ENCODE measurements at regions not wholly inside any gene's neighbourhood (a gene's known extent, or its start where the extent isn't known, plus 50 kb on each side); places are given as distances from the start of the nearest gene placed in this dataset.

DNA sequence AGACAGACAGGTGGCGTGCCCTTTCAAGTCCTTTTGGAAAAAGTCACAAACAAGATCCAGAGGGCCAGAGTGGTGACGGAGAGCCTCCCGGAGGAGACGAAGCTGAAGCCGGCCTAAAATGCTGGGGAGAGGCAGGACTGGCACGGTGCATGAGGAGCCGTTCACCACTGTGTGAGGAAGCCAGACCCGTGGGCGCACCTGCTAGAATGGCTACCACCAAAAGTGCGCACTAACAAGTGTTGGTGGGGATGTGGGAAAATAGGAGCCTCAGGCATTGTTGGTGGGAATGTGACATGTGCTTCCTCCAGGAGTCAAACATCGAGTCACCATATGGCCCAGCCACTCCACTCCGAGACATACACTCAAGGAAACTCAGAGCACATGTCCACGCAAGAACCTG is 67.4 kb upstream of the HELT start:
- H3K27ac ChIP-seq (ENCODE audit: low read length) = no peak overlapping the region
- no peaks in the 10 kb centered on the region for H3K27me3 ChIP-seq (ENCODE audit: low read depth, low read length)
- no peaks in the 10 kb centered on the region for H3K4me1 ChIP-seq (ENCODE audit: control insufficient read depth in 1 of 2, insufficient read depth in 2 of 2, low read length in 2 of 2)
- no peaks in the 10 kb centered on the region for H3K9me3 ChIP-seq (ENCODE audit: control insufficient read depth in 1 of 2, low read length in 2 of 2)
- no peaks in the 10 kb centered on the region for H3K36me3 ChIP-seq (ENCODE audit: control insufficient read depth in 1 of 2, insufficient read depth in 2 of 2, low read length in 2 of 2)
- no peak overlapping the region for H3K4me3 ChIP-seq (ENCODE audit: low read depth in 1 of 2, low read length in 2 of 2)

DNA sequence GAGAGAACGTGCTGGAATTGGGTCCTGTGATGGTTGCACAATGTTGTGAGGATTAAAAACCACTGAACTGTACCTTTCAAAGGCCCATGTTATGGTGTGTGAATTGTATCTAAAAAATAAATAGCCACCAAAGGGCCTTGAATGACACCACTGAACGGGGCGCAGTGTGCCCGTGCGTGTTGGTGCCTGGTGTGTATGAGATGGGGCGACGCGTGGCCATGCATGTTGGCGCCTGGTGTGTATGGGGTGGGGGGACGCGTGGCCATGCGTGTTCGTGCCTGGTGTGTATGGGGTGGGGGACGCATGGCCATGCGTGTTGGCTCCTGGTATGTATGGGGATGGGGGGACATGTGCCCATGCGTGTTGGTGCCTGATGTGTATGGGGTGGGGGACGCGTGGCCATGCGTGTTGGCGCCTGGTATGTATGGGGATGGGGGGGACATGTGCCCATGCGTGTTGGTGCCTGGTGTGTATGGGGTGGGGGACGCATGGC is 66.6 kb upstream of the HELT start:
- Histone ChIP-seq H3K27me3 (ENCODE audit: low read depth, low read length) (no peaks in the 10 kb centered on the region), H3K4me3 (ENCODE audit: low read depth in 1 of 2, low read length in 2 of 2) (no peak overlapping the region), H3K27ac (ENCODE audit: low read length) (no peak overlapping the region), H3K36me3 (ENCODE audit: control insufficient read depth in 1 of 2, insufficient read depth in 2 of 2, low read length in 2 of 2) (no peaks in the 10 kb centered on the region), H3K9me3 (ENCODE audit: control insufficient read depth in 1 of 2, low read length in 2 of 2) (no peaks in the 10 kb centered on the region), H3K4me1 (ENCODE audit: control insufficient read depth in 1 of 2, insufficient read depth in 2 of 2, low read length in 2 of 2) (no peaks in the 10 kb centered on the region)

DNA sequence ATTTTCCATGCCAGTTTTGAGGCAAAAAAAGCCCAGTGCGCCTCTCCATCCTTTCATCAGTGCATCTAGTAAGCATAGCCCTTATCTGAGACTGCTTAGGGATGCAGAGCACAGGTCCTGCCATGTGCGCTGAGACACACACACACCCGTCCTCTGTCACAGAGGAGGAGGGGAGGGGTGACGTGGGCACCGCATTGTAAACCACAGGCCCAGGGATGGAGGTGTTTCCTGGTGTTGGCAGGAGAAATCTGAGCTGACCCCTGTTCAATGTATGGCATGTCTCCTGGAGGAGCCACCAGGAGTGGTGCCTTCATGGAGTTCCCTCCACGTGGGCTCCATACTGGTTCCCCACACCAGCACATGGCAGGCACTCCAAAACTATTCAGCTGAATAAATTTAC is 65.8 kb upstream of the HELT start:
- no peak overlapping the region for H3K4me3 ChIP-seq (ENCODE audit: low read depth in 1 of 2, low read length in 2 of 2)

DNA sequence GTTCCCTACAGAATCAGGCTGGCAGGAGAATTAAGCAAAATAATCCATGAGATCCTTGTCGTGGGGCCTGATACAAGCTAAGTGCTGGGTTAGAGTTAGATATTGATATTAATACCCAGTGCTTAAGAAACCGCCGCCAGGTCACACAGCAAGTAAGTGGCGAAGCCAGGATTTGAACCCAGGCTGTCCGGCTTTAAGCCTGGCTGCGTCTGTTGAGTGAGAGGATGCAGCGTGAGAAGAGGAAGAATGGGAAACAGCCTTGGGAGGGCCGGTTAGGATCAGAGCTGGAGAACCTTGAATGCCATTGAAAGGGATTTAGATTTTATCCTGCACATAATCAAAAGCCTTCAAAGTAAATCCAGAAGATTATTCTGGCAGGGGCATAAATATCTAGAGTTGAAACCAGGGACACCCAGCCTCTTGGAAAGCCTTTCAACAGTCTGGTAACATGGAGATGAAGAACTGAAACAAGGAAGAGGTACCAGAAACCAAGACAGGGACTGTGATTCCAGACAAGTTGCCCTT is 64.8 kb upstream of the HELT start:
- H3K36me3 ChIP-seq (ENCODE audit: control insufficient read depth in 1 of 2, insufficient read depth in 2 of 2, low read length in 2 of 2) = no peaks in the 10 kb centered on the region
- no peaks in the 10 kb centered on the region for H3K9me3 ChIP-seq (ENCODE audit: control insufficient read depth in 1 of 2, low read length in 2 of 2)
- H3K27ac ChIP-seq (ENCODE audit: low read length) = no peak overlapping the region
- no peaks in the 10 kb centered on the region for H3K4me1 ChIP-seq (ENCODE audit: control insufficient read depth in 1 of 2, insufficient read depth in 2 of 2, low read length in 2 of 2)
- H3K27me3 ChIP-seq (ENCODE audit: low read depth, low read length) = no peaks in the 10 kb centered on the region
- no peak overlapping the region for H3K4me3 ChIP-seq (ENCODE audit: low read depth in 1 of 2, low read length in 2 of 2)

More for the DNA sequence above, 65.8 kb upstream of the HELT start:
- H3K4me1 ChIP-seq (ENCODE audit: control insufficient read depth in 1 of 2, insufficient read depth in 2 of 2, low read length in 2 of 2) = no peaks in the 10 kb centered on the region
- no peaks in the 10 kb centered on the region for H3K9me3 ChIP-seq (ENCODE audit: control insufficient read depth in 1 of 2, low read length in 2 of 2)
- no peaks in the 10 kb centered on the region for H3K27me3 ChIP-seq (ENCODE audit: low read depth, low read length)
- H3K27ac ChIP-seq (ENCODE audit: low read length) = no peak overlapping the region
- H3K36me3 ChIP-seq (ENCODE audit: control insufficient read depth in 1 of 2, insufficient read depth in 2 of 2, low read length in 2 of 2) = no peaks in the 10 kb centered on the region

DNA sequence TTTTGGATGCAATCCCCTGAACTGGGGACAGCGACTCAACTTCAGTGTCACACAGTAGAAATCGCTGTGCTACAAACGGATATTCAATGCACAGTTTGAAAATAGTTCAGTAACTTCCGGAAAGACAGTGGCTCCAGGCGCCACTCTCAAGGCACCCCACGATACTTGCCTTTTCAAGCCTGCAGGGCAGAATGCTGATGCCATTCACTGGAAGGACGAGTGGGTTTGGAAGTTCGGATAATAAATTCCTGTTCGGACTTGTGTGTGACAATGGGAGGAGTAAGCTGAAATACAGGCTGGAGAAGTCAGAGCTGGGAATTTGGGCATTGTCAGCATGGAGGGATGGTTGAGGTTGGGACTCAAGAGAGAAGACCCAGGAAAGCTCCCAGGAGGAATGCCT is 64.3 kb upstream of the HELT start:
- H3K36me3 ChIP-seq (ENCODE audit: control insufficient read depth in 1 of 2, insufficient read depth in 2 of 2, low read length in 2 of 2) = no peaks in the 10 kb centered on the region
- no peak overlapping the region for H3K4me3 ChIP-seq (ENCODE audit: low read depth in 1 of 2, low read length in 2 of 2)
- no peaks in the 10 kb centered on the region for H3K9me3 ChIP-seq (ENCODE audit: control insufficient read depth in 1 of 2, low read length in 2 of 2)
- no peak overlapping the region for H3K27ac ChIP-seq (ENCODE audit: low read length)
- H3K4me1 ChIP-seq (ENCODE audit: control insufficient read depth in 1 of 2, insufficient read depth in 2 of 2, low read length in 2 of 2) = no peaks in the 10 kb centered on the region
- no peaks in the 10 kb centered on the region for H3K27me3 ChIP-seq (ENCODE audit: low read depth, low read length)

DNA sequence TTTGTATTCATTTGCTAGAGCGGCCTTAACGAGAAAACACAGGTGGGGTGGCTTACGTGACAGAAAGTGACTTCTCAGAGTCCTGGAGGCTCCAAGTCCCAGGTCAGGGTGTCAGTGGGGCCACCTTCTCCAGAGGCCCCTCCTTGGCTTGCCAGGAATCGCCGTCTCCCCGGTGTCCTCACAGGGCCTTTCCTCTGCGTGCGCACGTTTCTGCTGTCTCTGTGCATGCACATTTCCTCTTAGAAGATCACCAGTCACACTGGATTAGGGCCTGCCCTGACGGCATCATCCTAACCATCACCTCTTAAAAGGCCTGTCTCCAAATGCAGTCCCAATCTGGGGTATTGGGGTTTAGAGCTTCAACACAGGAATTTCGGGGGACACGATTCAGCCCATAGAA is 63.8 kb upstream of the HELT start:
- H3K27me3 ChIP-seq (ENCODE audit: low read depth, low read length) = no peaks in the 10 kb centered on the region
- no peaks in the 10 kb centered on the region for H3K36me3 ChIP-seq (ENCODE audit: control insufficient read depth in 1 of 2, insufficient read depth in 2 of 2, low read length in 2 of 2)
- H3K4me3 ChIP-seq (ENCODE audit: low read depth in 1 of 2, low read length in 2 of 2) = no peak overlapping the region
- H3K4me1 ChIP-seq (ENCODE audit: control insufficient read depth in 1 of 2, insufficient read depth in 2 of 2, low read length in 2 of 2) = no peaks in the 10 kb centered on the region
- no peaks in the 10 kb centered on the region for H3K9me3 ChIP-seq (ENCODE audit: control insufficient read depth in 1 of 2, low read length in 2 of 2)
- no peak overlapping the region for H3K27ac ChIP-seq (ENCODE audit: low read length)

DNA sequence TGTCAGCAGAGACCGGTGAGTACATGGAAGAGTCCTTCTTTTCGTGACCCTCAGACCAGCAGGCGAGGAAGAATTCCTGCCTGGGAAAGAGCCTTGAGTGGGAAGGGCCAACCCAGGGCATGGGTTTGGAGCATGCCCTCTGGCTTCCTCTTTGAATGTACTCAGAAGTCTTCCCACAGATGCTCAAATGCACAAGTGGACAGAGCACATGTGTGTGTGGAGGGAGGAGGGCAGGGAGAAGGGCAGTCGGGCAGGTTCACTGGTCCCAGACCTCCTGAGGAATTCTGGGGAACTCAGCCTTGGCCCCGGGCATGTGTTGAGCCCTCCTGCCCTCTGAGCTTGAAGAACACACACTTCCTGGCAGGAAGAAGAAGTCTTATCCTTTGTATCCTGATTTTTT is 63.2 kb upstream of the HELT start:
- Histone ChIP-seq H3K27ac (ENCODE audit: low read length) (no peak overlapping the region), H3K36me3 (ENCODE audit: control insufficient read depth in 1 of 2, insufficient read depth in 2 of 2, low read length in 2 of 2) (no peaks in the 10 kb centered on the region), H3K9me3 (ENCODE audit: control insufficient read depth in 1 of 2, low read length in 2 of 2) (no peaks in the 10 kb centered on the region), H3K4me3 (ENCODE audit: low read depth in 1 of 2, low read length in 2 of 2) (no peak overlapping the region), H3K27me3 (ENCODE audit: low read depth, low read length) (no peaks in the 10 kb centered on the region), H3K4me1 (ENCODE audit: control insufficient read depth in 1 of 2, insufficient read depth in 2 of 2, low read length in 2 of 2) (no peaks in the 10 kb centered on the region)

DNA sequence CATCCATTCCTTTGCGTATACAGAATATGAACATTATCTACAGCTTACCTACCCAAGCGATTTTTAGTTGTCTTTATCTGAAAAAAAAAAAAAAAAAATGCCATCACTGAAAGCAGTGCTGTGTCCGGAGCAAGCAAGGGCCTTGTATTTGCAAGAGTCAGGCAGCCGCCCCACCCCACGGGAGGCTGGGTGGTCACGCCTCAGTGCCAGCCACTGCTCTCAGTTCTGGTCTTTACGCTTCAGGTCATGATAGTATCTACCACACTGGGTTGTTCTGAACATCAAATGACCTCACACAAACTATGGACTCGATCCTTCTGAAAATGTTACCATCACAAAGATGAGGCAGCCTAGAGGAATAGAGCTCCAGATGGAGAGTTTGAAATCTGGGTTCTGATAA is 62.7 kb upstream of the HELT start:
- no peaks in the 10 kb centered on the region for H3K9me3 ChIP-seq (ENCODE audit: control insufficient read depth in 1 of 2, low read length in 2 of 2)
- no peak overlapping the region for H3K4me3 ChIP-seq (ENCODE audit: low read depth in 1 of 2, low read length in 2 of 2)
- H3K4me1 ChIP-seq (ENCODE audit: control insufficient read depth in 1 of 2, insufficient read depth in 2 of 2, low read length in 2 of 2) = no peaks in the 10 kb centered on the region
- no peaks in the 10 kb centered on the region for H3K36me3 ChIP-seq (ENCODE audit: control insufficient read depth in 1 of 2, insufficient read depth in 2 of 2, low read length in 2 of 2)
- no peak overlapping the region for H3K27ac ChIP-seq (ENCODE audit: low read length)
- no peaks in the 10 kb centered on the region for H3K27me3 ChIP-seq (ENCODE audit: low read depth, low read length)

DNA sequence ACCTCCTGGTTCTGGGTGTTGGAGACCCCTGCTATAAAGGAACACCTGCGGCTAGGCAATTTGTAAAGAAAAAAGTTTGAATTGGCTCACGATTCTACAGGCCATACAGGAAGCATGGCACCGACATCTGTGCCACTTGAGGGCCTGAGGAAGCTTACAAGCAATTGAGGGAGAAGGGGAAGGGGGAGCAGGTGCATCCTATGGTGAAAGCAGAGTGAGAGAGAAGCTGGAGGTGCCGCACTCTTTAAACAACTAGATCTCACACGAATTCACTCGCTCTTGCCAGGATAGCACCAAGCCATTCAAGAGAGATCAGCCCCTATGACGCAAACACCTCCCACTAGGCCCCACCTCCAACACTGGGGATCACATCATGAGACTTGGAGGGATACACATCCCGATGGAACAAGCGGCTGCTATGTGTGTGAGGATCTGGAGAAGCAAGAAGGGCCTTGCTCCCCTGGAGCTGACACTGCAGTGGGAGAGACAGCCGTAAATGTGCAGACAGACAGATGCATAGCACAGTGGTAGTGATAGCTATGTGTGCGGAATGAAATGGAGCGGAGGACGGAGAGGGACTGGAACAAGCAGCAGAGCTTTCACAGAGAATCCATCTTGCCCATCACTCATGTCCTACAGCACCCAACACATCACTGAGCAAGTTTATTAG is 60.7 kb upstream of the HELT start:
- no peaks in the 10 kb centered on the region for H3K36me3 ChIP-seq (ENCODE audit: control insufficient read depth in 1 of 2, insufficient read depth in 2 of 2, low read length in 2 of 2)
- no peaks in the 10 kb centered on the region for H3K27me3 ChIP-seq (ENCODE audit: low read depth, low read length)
- H3K27ac ChIP-seq (ENCODE audit: low read length) = no peak overlapping the region
- no peak overlapping the region for H3K4me3 ChIP-seq (ENCODE audit: low read depth in 1 of 2, low read length in 2 of 2)
- H3K4me1 ChIP-seq (ENCODE audit: control insufficient read depth in 1 of 2, insufficient read depth in 2 of 2, low read length in 2 of 2) = no peaks in the 10 kb centered on the region
- no peaks in the 10 kb centered on the region for H3K9me3 ChIP-seq (ENCODE audit: control insufficient read depth in 1 of 2, low read length in 2 of 2)

DNA sequence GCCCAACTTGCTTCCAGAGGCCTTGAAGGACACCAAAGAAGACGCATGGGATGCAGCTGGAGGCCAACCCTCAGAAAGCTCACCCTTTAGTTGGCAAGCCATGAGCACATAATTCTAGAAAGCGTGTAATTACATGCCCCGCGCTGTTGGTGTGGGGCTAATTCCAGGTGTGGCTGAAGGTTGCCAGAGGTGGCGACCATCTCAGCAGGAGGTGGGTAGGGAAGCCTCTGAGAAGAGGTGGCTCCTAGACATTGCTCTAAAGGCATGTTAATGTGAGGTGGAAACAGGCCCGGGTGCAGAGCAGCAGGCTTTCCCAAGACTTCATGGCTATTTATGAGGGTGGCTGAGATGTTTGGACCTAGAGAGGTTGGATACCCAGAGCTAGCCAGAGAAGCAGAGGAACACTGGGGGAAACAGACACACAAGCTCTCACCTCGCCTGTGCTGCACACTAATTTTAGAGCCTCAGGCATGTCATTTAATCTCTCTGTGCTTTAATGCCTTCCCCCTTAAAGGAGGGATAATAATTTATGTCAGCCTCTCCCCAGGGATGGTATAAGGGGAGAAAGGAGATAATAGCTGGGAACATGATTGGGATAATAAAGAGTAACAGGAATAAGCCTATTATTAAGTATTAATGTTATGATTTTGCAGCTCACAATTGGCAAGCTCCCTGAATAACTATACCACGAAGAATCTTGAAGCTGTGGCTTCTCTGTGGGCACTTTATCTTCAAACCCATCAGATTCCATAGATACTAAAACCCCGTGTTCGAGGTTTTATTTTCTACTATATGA is 60.0 kb upstream of the HELT start:
- Histone ChIP-seq H3K4me3 (ENCODE audit: low read depth in 1 of 2, low read length in 2 of 2) (no peak overlapping the region), H3K9me3 (ENCODE audit: control insufficient read depth in 1 of 2, low read length in 2 of 2) (no peaks in the 10 kb centered on the region), H3K36me3 (ENCODE audit: control insufficient read depth in 1 of 2, insufficient read depth in 2 of 2, low read length in 2 of 2) (no peaks in the 10 kb centered on the region), H3K27me3 (ENCODE audit: low read depth, low read length) (no peaks in the 10 kb centered on the region), H3K4me1 (ENCODE audit: control insufficient read depth in 1 of 2, insufficient read depth in 2 of 2, low read length in 2 of 2) (no peaks in the 10 kb centered on the region), H3K27ac (ENCODE audit: low read length) (no peak overlapping the region)

DNA sequence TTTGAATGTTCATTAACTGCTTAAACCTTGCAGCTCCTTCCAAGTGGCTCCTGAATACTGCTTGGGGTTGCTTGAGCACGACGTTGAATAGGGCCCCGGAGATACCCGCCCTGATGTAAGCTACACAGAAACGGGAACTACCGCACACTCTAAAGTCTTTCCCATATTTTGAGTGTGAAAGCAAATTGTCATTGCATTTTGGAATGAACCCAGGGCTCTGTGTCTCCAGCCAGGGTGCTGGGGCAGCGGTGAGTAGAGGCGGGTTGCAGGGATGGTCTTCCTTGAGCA is 59.4 kb upstream of the HELT start:
- Histone ChIP-seq H3K27ac (ENCODE audit: low read length) (no peak overlapping the region), H3K4me1 (ENCODE audit: control insufficient read depth in 1 of 2, insufficient read depth in 2 of 2, low read length in 2 of 2) (no peaks in the 10 kb centered on the region), H3K36me3 (ENCODE audit: control insufficient read depth in 1 of 2, insufficient read depth in 2 of 2, low read length in 2 of 2) (no peaks in the 10 kb centered on the region)

More for the DNA sequence above, 59.4 kb upstream of the HELT start:
- Histone ChIP-seq H3K9me3 (ENCODE audit: control insufficient read depth in 1 of 2, low read length in 2 of 2) (no peaks in the 10 kb centered on the region), H3K27me3 (ENCODE audit: low read depth, low read length) (no peaks in the 10 kb centered on the region), H3K4me3 (ENCODE audit: low read depth in 1 of 2, low read length in 2 of 2) (no peak overlapping the region)

Measured in muscle layer of duodenum (tissue), 2 donors.